ENCODE measurements at regions not wholly inside any gene's neighbourhood (a gene's known extent, or its start where the extent isn't known, plus 50 kb on each side); places are given as distances from the start of the nearest gene placed in this dataset.

- Histone ChIP-seq H3K4me3 (no peak overlapping the region), H3K9ac (ENCODE audit: insufficient read length) (no peak overlapping the region), H3K27ac (no peak overlapping the region), H3K36me3 (ENCODE audit: insufficient read depth, low read length) (no peaks in the 10 kb centered on the region), H3K9me3 (ENCODE audit: low read depth, low read length) (no peaks in the 10 kb centered on the region)
- TF ChIP-seq FOXP2 (optimal IDR thresholded peaks at IDR 0.05; ENCODE audit: control extremely low read depth, extremely low read length, insufficient read depth), result no peak
- no peak for TF ChIP-seq EZH2 (IDR thresholded peaks at IDR 0.05)
- no peak for TF ChIP-seq POLR2AphosphoS5 (IDR thresholded peaks at IDR 0.05; ENCODE audit: borderline replicate concordance, low read depth, low read length)
- DNase-seq (ENCODE audit: low read depth, low spot score), result no peak
These were observed 123.3 kb upstream of the USP24 start for GRCh38 chr1:55338448-55338820.

- no peak overlapping the region for H3K27ac ChIP-seq
- TF ChIP-seq POLR2AphosphoS5 (IDR thresholded peaks at IDR 0.05; ENCODE audit: borderline replicate concordance, low read depth, low read length) (no peak), EZH2 (IDR thresholded peaks at IDR 0.05) (no peak), FOXP2 (optimal IDR thresholded peaks at IDR 0.05; ENCODE audit: control extremely low read depth, extremely low read length, insufficient read depth) (no peak)
- no peaks in the 10 kb centered on the region for H3K36me3 ChIP-seq (ENCODE audit: insufficient read depth, low read length)
- no peak for DNase-seq (ENCODE audit: low read depth, low spot score)
- H3K9ac ChIP-seq (ENCODE audit: insufficient read length), result no peak overlapping the region
- no peaks in the 10 kb centered on the region for H3K9me3 ChIP-seq (ENCODE audit: low read depth, low read length)
- H3K4me3 ChIP-seq, result no peak overlapping the region
These were observed 122.8 kb upstream of the USP24 start for GRCh38 chr1:55337801-55338447.

GRCh38 chr1:55334797-55335196 is 119.6 kb upstream of the USP24 start:
- no peaks in the 10 kb centered on the region for H3K36me3 ChIP-seq (ENCODE audit: insufficient read depth, low read length)
- H3K4me3 ChIP-seq, result no peak overlapping the region
- no peaks in the 10 kb centered on the region for H3K9me3 ChIP-seq (ENCODE audit: low read depth, low read length)
- no peak overlapping the region for H3K9ac ChIP-seq (ENCODE audit: insufficient read length)
- no peak overlapping the region for H3K27ac ChIP-seq
- TF ChIP-seq POLR2AphosphoS5 (IDR thresholded peaks at IDR 0.05; ENCODE audit: borderline replicate concordance, low read depth, low read length) (no peak), EZH2 (IDR thresholded peaks at IDR 0.05) (no peak), FOXP2 (optimal IDR thresholded peaks at IDR 0.05; ENCODE audit: control extremely low read depth, extremely low read length, insufficient read depth) (no peak)
- DNase-seq (ENCODE audit: low read depth, low spot score), result no peak

GRCh38 chr1:55334160-55334559 is 119.0 kb upstream of the USP24 start:
- no peak for TF ChIP-seq FOXP2 (optimal IDR thresholded peaks at IDR 0.05; ENCODE audit: control extremely low read depth, extremely low read length, insufficient read depth)
- no peak for TF ChIP-seq EZH2 (IDR thresholded peaks at IDR 0.05)
- TF ChIP-seq POLR2AphosphoS5 (IDR thresholded peaks at IDR 0.05; ENCODE audit: borderline replicate concordance, low read depth, low read length), result no peak
- Histone ChIP-seq H3K27ac (no peak overlapping the region), H3K9me3 (ENCODE audit: low read depth, low read length) (no peaks in the 10 kb centered on the region), H3K9ac (ENCODE audit: insufficient read length) (no peak overlapping the region), H3K4me3 (no peak overlapping the region), H3K36me3 (ENCODE audit: insufficient read depth, low read length) (no peaks in the 10 kb centered on the region)
- DNase-seq (ENCODE audit: low read depth, low spot score), result no peak

- Histone ChIP-seq H3K27ac (no peak overlapping the region), H3K9ac (ENCODE audit: insufficient read length) (no peak overlapping the region), H3K4me3 (no peak overlapping the region), H3K36me3 (ENCODE audit: insufficient read depth, low read length) (no peaks in the 10 kb centered on the region), H3K9me3 (ENCODE audit: low read depth, low read length) (no peaks in the 10 kb centered on the region)
- no peak for DNase-seq (ENCODE audit: low read depth, low spot score)
- TF ChIP-seq FOXP2 (optimal IDR thresholded peaks at IDR 0.05; ENCODE audit: control extremely low read depth, extremely low read length, insufficient read depth) (no peak), EZH2 (IDR thresholded peaks at IDR 0.05) (no peak), POLR2AphosphoS5 (IDR thresholded peaks at IDR 0.05; ENCODE audit: borderline replicate concordance, low read depth, low read length) (no peak)
These were observed 118.3 kb upstream of the USP24 start for GRCh38 chr1:55333461-55333860.

GRCh38 chr1:55331351-55331750 is 116.2 kb upstream of the USP24 start:
- TF ChIP-seq FOXP2 (optimal IDR thresholded peaks at IDR 0.05; ENCODE audit: control extremely low read depth, extremely low read length, insufficient read depth) (no peak), EZH2 (IDR thresholded peaks at IDR 0.05) (no peak), POLR2AphosphoS5 (IDR thresholded peaks at IDR 0.05; ENCODE audit: borderline replicate concordance, low read depth, low read length) (no peak)
- no peak overlapping the region for H3K4me3 ChIP-seq
- H3K9ac ChIP-seq (ENCODE audit: insufficient read length), result no peak overlapping the region
- H3K27ac ChIP-seq, result no peak overlapping the region
- no peak for DNase-seq (ENCODE audit: low read depth, low spot score)
- H3K9me3 ChIP-seq (ENCODE audit: low read depth, low read length), result no peaks in the 10 kb centered on the region
- no peaks in the 10 kb centered on the region for H3K36me3 ChIP-seq (ENCODE audit: insufficient read depth, low read length)

GRCh38 chr1:55329808-55330432 is 114.8 kb upstream of the USP24 start:
- TF ChIP-seq EZH2 (IDR thresholded peaks at IDR 0.05) (no peak), POLR2AphosphoS5 (IDR thresholded peaks at IDR 0.05; ENCODE audit: borderline replicate concordance, low read depth, low read length) (no peak), FOXP2 (optimal IDR thresholded peaks at IDR 0.05; ENCODE audit: control extremely low read depth, extremely low read length, insufficient read depth) (no peak)

GRCh38 chr1:55329091-55329490 is 113.9 kb upstream of the USP24 start:
- Histone ChIP-seq H3K36me3 (ENCODE audit: insufficient read depth, low read length) (no peaks in the 10 kb centered on the region), H3K27ac (no peak overlapping the region), H3K9me3 (ENCODE audit: low read depth, low read length) (no peaks in the 10 kb centered on the region), H3K9ac (ENCODE audit: insufficient read length) (no peak overlapping the region), H3K4me3 (no peak overlapping the region)
- TF ChIP-seq FOXP2 (optimal IDR thresholded peaks at IDR 0.05; ENCODE audit: control extremely low read depth, extremely low read length, insufficient read depth) (no peak), POLR2AphosphoS5 (IDR thresholded peaks at IDR 0.05; ENCODE audit: borderline replicate concordance, low read depth, low read length) (no peak), EZH2 (IDR thresholded peaks at IDR 0.05) (no peak)
- no peak for DNase-seq (ENCODE audit: low read depth, low spot score)

More at GRCh38 chr1:55329808-55330432, 114.8 kb upstream of the USP24 start:
- H3K36me3 ChIP-seq (ENCODE audit: insufficient read depth, low read length), result no peaks in the 10 kb centered on the region
- no peak overlapping the region for H3K27ac ChIP-seq
- no peak overlapping the region for H3K9ac ChIP-seq (ENCODE audit: insufficient read length)
- H3K4me3 ChIP-seq, result no peak overlapping the region
- no peaks in the 10 kb centered on the region for H3K9me3 ChIP-seq (ENCODE audit: low read depth, low read length)
- DNase-seq (ENCODE audit: low read depth, low spot score), result no peak
